Coronary artery (tissue), 2 donors: ENCODE measurements at regions not wholly inside any gene's neighbourhood (a gene's known extent, or its start where the extent isn't known, plus 50 kb on each side); places are given as distances from the start of the nearest gene placed in this dataset.

ENCODE experiments used
- DNase-seq: peaks from one replicate; pipeline ENCODE4 v3.0.0-alpha.2; 2017; ENCODE audit warnings: low spot score
- H3K27ac ChIP-seq, 2 donors: fragments of 200-600 bp; sonication (generic); one replicate each; pipeline ENCODE4 v1.5.1; 2016 to 2019
- H3K4me3 ChIP-seq: fragments of 200-600 bp; sonication (generic); 2 replicates; pipeline ENCODE4 v1.5.1; 2016; ENCODE audit warnings: mild to moderate bottlenecking, moderate library complexity
- TF ChIP-seq, protein P1 (sequence below): fragments of 200-600 bp; sonication (generic); IDR thresholded peaks from one replicate; pipeline ENCODE4 v1.5.1; 2019; ENCODE audit warnings: antibody characterized with exemption

GRCh38 chr14:94885481-94886155 lies 115.7 kb upstream of the GSC start:
- DNase-seq = no peak
- no peak overlapping the region for H3K27ac ChIP-seq
- no peak overlapping the region for H3K4me3 ChIP-seq
- TF ChIP-seq, protein P1, sequence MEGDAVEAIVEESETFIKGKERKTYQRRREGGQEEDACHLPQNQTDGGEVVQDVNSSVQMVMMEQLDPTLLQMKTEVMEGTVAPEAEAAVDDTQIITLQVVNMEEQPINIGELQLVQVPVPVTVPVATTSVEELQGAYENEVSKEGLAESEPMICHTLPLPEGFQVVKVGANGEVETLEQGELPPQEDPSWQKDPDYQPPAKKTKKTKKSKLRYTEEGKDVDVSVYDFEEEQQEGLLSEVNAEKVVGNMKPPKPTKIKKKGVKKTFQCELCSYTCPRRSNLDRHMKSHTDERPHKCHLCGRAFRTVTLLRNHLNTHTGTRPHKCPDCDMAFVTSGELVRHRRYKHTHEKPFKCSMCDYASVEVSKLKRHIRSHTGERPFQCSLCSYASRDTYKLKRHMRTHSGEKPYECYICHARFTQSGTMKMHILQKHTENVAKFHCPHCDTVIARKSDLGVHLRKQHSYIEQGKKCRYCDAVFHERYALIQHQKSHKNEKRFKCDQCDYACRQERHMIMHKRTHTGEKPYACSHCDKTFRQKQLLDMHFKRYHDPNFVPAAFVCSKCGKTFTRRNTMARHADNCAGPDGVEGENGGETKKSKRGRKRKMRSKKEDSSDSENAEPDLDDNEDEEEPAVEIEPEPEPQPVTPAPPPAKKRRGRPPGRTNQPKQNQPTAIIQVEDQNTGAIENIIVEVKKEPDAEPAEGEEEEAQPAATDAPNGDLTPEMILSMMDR = no peak

DNA sequence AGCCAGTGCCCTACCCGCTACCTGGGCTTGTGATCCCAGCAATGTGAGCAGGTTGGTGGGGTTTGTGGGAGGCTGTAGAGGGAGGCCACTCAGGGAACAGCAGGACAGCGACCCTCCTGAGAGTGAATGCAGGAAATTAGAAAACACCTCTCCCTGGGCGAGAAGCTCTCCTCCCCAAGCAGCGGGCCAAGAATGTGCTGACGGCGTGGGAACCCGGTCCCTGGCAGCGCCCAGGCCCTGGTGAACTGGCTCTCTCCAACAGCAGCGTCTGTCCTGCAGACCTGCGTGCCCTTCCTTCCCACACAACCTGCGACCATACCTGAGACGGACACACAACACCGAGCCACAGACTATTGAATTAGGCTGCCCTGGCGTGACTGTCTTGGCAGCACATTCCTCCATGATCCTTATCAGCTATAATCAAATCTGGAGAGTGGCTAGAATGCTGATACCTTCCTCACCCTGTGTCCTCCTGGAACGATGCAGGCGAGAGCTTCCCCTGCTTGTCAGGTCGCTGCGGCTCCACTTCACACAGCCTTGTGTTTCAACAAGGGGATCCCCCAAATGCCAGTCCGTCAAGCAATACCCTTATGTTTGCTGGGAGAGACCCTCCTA lies 114.8 kb upstream of the GSC start:
- no peak for DNase-seq
- Histone ChIP-seq H3K4me3 (no peak overlapping the region), H3K27ac (no peak overlapping the region)
- TF ChIP-seq, protein P1 = no peak

- TF ChIP-seq, protein P1 = no peak
- no peak overlapping the region for H3K4me3 ChIP-seq
- no peak for DNase-seq
These were observed 112.5 kb upstream of the GSC start for GRCh38 chr14:94882401-94882800.

DNA sequence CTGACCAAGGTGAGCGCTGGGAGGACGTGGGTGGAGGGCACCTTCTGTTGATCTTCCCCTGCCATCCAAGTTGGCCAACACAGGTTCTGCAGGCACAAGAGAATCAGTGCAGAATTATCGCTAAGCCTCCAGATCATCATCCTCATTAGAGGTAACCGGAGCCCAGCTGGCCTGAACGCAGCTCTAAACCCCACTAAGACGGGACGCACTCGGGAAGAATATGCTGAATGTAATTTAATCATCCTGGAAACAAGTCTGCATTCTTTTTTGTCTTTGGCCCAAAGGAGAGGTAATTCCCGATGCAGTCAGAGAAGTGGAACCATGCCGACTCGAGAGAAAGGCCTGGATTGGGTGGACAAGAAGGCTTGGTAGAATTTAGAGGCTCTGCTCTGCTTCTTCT lies 111.0 kb upstream of the GSC start:
- H3K27ac ChIP-seq = no peak overlapping the region
- TF ChIP-seq, protein P1 = no peak
- H3K4me3 ChIP-seq = no peak overlapping the region
- no peak for DNase-seq

More at GRCh38 chr14:94882401-94882800, 112.5 kb upstream of the GSC start:
- no peak overlapping the region for H3K27ac ChIP-seq

- H3K4me3 ChIP-seq = no peak overlapping the region
- TF ChIP-seq, protein P1 = no peak
- no peak overlapping the region for H3K27ac ChIP-seq
- no peak for DNase-seq
These were observed 110.2 kb upstream of the GSC start for GRCh38 chr14:94880106-94880505.

GRCh38 chr14:94879537-94879936 lies 109.6 kb upstream of the GSC start:
- DNase-seq = no peak
- TF ChIP-seq, protein P1 = no peak
- Histone ChIP-seq H3K27ac (no peak overlapping the region), H3K4me3 (no peak overlapping the region)

DNA sequence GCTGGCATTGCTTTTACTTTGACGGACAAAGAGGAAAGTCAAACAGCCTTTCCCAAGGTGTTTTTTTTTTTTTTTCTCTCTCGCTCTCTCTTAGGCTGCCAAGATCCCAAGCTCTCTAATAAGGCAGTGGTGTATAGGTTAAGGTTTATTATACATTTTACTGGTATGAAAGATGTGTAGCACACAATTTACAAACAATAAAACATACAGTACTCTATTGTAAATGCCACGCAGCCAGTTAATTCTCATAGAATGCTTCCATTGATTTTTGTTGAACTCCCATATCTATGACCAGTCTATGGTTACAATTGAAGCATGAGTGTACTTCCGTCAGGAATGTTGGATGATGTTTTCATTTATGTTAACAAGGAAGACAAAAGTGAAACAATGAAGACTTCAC lies 106.4 kb upstream of the GSC start:
- Histone ChIP-seq H3K4me3 (no peak overlapping the region), H3K27ac (no peak overlapping the region)
- TF ChIP-seq, protein P1 = no peak
- DNase-seq = no peak
